ENCODE measurements at regions not wholly inside any gene's neighbourhood (a gene's known extent, or its start where the extent isn't known, plus 50 kb on each side); places are given as distances from the start of the nearest gene placed in this dataset.

DNA sequence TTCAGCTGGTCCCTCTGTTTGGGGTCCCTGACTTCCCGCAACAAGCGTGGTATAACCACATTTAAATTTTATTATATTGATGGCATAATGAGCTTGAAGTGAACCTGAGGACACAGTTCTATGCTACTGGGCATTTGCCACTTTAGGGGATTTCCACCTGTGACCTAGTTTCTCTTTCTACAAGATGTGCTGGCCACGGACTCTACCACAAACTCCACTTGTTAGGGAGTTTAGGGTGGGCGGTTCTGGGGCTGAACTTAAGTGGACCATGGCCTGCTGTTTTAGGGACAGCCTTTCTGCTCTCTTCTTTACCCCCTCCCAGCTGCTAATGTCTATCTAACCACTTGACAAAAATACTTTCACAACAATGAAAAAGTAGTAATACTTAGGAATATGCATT is 1199.1 kb downstream of the SI start:
- in situ Hi-C loops (cut with HindIII; ENCODE audit: low pct_unique_long_range_greater_than_20kb, low sequenced_read_pairs): no loop called here
- no peak for DNase-seq (ENCODE audit: low read depth)

DNA sequence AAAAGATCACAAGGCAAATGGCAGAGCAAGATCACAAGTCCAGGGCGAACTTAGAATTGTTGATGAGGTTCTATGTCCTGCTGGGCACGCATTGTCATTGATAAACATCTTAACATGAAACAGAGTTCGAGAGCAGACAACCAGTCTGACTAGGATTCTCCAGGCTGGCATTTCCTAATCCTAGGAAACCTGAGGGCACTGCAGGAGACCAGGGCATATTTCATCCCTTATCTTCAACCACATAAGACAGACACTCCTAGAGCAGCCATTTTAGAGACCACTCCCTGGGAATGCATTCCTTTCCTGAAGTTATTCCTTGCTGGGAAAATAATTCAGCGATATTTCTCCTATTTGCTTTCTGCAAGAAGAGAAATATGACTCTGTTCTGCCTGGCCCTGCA is 1199.9 kb downstream of the SI start:
- peak; percentile 21 for DNase-seq (ENCODE audit: low read depth)
- in situ Hi-C loops (cut with HindIII; ENCODE audit: low pct_unique_long_range_greater_than_20kb, low sequenced_read_pairs): no loop called here

DNA sequence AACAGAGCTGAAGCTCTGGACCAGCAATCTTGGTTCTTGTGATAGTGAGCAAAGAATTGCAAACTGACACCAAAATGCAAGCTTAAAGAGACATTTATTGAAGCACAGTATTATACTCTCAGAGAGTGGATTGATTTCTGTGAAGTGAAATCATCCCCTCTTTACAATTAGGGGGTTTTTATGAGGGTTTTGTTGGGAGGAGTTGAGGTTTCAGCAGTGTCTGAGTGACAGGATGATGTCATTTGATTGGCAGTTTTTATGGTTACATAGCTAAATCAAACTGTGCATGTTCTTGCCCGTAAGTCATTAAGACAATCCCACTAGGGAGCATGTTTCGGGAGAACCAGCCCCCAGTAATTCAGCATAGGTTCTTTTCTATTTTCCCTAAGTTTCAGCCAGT is 1200.5 kb downstream of the SI start:
- in situ Hi-C loops (cut with HindIII; ENCODE audit: low pct_unique_long_range_greater_than_20kb, low sequenced_read_pairs): no loop called here
- no peak for DNase-seq (ENCODE audit: low read depth)

DNA sequence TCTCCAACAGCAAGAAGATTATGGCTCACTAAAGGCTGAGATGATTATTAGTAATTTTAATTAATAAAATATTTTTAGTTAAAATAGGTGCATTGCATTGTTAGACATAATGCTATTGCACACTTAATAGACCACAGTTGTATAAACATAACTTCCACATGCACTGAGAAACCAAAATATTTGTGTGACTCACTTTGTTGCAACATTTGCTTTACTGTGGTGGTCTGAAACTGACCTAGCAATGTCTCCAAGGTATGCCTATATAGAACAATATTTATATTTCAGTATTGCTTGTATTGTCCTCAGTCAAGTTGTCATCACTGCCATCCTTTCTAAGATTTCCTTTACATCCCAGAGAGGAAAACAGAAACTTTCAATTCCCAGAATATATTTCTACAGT is 1215.2 kb downstream of the SI start:
- no peak for DNase-seq (ENCODE audit: low read depth)

DNA sequence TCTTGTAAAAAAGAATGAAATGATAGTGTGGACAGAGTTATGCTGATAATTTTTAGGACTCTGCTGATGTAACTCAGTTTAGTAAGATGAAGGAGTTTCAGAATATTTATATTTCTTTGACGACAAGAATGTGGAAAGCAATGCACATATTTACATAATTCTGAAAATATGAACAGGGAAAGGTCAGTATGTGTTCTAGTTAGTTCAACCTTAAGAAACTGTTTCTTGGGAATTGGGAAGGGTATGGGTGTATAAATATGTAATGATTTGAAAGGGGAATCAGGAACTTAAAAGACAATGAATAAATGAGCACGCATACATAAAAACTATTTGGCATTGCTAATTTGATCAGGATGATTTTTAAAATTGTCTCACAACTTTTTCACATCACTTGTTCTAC is 1226.1 kb downstream of the SI start:
- DNase-seq (ENCODE audit: low read depth): no peak
- in situ Hi-C loops (cut with HindIII; ENCODE audit: low pct_unique_long_range_greater_than_20kb, low sequenced_read_pairs): no loop called here

More for the DNA sequence above, 1215.2 kb downstream of the SI start:
- in situ Hi-C loops (cut with HindIII; ENCODE audit: low pct_unique_long_range_greater_than_20kb, low sequenced_read_pairs): no loop called here

DNA sequence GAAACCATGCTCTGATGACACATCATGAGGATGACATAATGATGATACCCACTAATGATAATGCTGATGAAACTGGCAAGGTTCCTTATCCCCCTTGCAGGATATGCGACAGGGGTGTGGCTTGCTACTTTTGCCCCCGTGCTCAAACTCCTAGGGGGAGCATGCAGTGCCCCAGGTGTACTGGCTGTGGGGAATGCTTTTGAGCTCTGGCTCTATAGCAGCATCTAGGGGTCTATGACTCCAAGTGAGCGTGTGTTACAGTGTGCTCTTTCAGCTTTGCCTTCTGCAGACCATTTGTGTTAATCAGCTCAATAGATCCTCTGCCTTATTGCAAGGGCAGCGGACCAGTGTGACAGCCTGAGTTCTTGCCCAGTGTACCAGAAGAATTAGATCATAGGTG is 1239.5 kb downstream of the SI start:
- DNase-seq (ENCODE audit: low read depth): no peak
- in situ Hi-C loops (cut with HindIII; ENCODE audit: low pct_unique_long_range_greater_than_20kb, low sequenced_read_pairs): no loop called here

DNA sequence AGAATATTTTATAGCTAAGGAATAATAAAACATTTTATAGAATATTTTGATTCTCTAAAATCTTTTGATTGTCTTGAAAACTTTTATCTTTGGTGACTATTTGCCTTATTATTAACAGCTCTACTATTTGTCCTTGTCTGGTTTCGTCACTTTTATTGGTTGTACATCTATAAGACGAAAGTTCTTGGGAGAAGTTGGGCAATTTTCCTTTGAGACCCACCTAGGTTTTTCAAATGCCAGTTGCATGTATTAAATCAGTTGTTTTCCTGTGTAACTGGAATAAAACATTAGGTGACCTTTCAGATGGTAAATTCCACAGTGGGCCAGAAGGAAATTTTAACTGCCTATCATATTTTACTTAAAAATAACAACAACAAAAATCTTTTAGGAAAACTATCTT is 1245.7 kb downstream of the SI start:
- no peak for DNase-seq (ENCODE audit: low read depth)
- in situ Hi-C loops (cut with HindIII; ENCODE audit: low pct_unique_long_range_greater_than_20kb, low sequenced_read_pairs): no loop called here

DNA sequence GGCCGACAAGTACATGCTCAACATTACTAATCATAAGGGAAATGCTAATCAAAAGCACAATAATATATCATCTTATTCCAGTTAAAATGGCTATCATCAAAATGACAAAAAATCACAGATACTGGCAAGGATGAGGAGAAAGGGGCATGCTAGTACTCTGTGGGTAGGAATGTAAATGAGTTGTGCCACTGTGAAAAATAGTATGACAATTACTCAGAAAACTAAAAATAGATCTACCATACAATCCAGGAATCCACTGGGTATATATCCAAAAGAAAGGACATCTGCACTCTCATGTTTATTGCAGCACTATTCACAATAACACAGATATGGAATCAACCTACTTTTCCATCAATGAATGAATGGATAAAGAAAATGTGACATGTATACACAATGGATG is 1256.5 kb downstream of the SI start:
- no peak for DNase-seq (ENCODE audit: low read depth)
- in situ Hi-C loops (cut with HindIII; ENCODE audit: low pct_unique_long_range_greater_than_20kb, low sequenced_read_pairs): no loop called here

DNA sequence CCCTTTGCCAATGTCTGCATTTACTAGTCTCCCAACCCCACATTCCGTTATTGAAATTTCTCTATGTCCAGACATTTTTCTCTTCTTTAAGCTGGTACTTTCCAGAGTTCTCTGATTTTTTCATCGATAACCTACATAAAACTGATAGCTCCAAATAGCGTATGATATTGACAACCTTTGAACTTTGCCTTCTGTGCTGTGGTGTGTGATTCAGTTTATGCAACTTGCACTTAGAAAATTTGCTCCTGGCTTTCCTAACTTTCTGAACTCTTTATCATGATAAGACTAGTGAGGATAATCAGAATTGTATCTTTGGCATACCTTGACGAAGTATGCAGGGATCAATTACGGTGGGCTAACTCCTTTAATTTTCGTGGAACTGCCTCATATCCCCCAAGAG is 1261.3 kb downstream of the SI start:
- in situ Hi-C loops (cut with HindIII; ENCODE audit: low pct_unique_long_range_greater_than_20kb, low sequenced_read_pairs): no loop called here
- no peak for DNase-seq (ENCODE audit: low read depth)

DNA sequence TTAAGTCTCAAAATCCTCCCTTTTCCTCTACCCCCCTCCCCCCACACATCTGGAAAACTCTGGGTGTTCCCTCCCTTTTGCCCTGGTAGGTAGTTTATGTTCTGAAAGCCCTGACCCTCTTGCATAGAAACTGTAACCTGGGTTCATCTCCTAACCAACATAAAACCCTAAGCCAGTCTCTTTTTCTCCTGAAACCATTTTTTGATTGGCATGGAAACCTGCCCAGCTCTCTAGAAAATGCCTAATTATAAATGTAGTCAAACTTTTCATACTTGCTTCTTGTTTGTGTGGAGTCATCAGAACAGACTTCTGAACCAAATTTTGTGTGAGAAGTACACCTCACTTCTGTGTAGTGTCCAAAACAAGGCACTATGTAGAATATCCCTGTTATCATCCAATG is 1264.4 kb downstream of the SI start:
- in situ Hi-C loops (cut with HindIII; ENCODE audit: low pct_unique_long_range_greater_than_20kb, low sequenced_read_pairs): no loop called here
- no peak for DNase-seq (ENCODE audit: low read depth)

DNA sequence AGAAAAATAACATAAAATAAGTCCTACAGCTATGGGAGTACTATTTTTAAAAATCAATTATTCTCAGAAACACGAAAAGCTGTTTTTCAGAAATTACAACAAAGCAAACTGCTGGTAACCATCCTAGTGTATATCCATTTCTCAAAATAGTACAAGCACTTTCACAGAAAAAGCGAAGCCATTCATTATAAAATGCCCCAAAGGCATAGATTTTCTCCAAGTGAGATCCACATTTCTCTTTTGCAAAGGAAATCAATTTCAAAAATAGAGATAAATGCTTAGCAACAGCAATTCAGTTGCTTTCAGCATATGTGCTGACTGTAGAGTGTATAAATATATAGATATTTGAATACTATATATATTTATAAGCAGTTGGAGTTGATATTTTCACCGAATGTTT is 1266.3 kb downstream of the SI start:
- DNase-seq (ENCODE audit: low read depth): no peak
- in situ Hi-C loops (cut with HindIII; ENCODE audit: low pct_unique_long_range_greater_than_20kb, low sequenced_read_pairs): no loop called here

DNA sequence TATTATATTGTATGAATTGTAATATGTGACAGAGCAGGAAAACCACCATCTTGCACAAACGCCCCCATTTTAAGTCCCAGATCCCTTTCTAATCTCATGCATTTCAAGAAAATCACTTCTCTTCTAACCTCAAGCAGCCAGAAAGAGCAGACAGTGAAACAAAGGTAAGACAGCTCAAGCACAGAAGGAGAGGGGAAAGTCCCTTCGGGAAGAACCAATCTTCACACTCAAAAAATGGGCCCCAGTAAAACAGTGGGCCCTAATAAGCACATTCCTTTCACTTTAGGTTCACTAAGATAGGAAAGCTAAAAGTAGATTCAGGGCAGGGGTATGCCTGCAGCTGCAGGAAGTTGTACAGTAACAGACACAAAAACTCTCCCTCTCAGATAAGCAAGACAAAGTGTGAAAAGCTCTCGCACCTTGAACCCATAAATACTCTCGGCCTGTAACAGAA is 1268.7 kb downstream of the SI start:
- in situ Hi-C loops (cut with HindIII; ENCODE audit: low pct_unique_long_range_greater_than_20kb, low sequenced_read_pairs): no loop called here
- no peak for DNase-seq (ENCODE audit: low read depth)

DNA sequence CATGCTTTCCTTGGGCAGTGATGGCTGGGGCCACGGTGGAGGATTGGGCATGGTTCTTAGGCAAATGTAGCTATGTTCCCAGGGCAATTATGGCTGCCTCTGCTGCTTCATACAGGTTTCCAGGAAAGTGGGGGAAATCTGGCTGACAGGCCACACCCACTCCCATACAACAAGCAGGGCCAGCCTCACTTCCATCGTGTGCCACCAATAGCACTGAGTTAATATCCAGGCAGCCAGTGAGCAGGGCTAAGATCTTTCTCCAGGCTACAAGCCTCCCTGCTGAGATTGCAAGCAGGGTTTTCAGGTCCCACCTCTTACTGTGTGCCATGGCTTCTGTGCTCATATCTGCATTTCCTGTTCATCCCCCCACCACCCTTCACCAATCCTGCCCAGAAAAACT is 1291.9 kb downstream of the SI start:
- DNase-seq (ENCODE audit: low read depth): no peak
- in situ Hi-C loops (cut with HindIII; ENCODE audit: low pct_unique_long_range_greater_than_20kb, low sequenced_read_pairs): no loop called here

DNA sequence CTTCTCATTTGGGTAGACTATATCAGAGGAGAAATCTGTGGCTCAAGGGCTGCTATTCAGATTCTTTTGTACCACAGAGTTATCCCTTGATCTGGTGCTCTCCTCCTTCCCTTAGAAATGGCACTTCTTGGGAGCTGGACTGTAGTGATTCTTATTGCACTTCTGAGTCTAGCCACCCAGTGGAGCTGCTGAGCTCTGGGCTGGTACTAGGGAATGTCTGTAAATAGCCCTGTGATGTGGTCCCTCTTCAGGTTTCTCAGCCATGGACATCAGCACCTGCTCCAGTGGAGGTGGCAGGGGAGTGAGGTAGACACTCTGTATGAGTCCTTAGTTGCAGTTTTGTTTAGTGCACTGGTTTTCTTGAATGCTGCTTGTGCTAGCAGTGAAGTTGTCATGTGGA is 1292.6 kb downstream of the SI start:
- no peak for DNase-seq (ENCODE audit: low read depth)

DNA sequence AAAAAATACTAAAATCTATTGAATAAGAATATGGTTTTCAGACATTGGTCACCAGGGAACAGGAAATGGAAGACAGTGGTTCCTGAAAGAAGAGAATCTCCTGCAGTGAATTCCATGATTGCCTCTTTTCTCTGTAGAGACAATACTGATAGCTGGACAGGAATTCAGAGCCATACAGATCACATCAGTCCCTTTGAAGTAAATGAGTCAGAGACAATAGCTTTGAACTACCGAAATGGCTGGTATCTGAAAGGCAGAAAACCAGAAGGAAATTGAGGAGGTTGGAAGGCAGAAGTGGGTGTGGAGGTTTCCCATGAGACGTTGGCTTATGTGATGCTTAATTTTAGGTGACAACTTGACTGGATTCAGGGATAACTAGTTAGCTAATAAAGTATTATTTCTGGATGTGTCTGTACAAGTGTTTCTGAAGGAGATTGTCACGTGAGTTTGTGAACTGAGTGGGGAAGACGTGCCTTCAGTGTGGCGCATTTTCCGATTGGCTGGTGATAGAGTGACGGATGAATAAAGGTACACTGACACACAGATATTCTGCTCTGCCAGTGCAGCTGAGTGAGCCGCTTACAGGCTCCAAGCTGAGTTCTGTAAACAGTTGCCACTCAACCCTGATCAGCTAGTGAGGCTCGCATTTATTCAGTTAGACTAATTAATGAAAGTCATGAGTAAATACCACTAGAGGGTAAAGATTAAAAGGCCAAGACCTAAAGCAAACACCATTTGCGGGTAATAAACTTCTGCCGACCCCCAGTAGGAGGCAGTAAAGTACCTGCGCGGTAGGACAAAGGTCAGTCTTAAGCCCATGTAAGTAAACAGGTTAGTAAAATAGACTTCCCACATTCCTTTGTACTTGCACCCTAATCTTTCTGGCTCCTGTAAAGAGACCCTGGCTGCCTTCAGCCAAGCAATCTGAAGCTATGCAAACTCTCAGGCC is 1298.6 kb downstream of the SI start:
- DNase-seq (ENCODE audit: low read depth): no peak
- in situ Hi-C loops (cut with HindIII; ENCODE audit: low pct_unique_long_range_greater_than_20kb, low sequenced_read_pairs): no loop called here

More for the DNA sequence above, 1292.6 kb downstream of the SI start:
- in situ Hi-C loops (cut with HindIII; ENCODE audit: low pct_unique_long_range_greater_than_20kb, low sequenced_read_pairs): no loop called here

DNA sequence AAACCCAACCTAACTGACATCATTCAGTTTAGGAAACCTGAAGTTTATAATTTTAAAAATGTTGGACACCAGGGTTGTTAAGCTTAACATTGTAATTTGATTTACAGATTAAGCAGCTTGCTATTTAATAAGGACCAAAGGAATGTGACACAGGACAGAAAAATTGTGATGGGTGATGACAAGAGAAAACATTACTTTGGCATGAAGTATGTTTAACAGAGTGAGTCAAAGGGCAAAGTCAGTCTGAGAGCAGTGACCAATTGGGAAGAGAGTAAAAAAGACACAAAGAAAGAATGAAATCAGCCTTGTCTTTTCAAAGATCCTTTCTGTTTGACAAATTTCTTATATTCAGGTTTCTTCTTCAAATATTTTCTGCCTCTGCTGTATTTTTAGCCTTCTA is 1301.6 kb downstream of the SI start:
- in situ Hi-C loops (cut with HindIII; ENCODE audit: low pct_unique_long_range_greater_than_20kb, low sequenced_read_pairs): no loop called here
- DNase-seq (ENCODE audit: low read depth): no peak

DNA sequence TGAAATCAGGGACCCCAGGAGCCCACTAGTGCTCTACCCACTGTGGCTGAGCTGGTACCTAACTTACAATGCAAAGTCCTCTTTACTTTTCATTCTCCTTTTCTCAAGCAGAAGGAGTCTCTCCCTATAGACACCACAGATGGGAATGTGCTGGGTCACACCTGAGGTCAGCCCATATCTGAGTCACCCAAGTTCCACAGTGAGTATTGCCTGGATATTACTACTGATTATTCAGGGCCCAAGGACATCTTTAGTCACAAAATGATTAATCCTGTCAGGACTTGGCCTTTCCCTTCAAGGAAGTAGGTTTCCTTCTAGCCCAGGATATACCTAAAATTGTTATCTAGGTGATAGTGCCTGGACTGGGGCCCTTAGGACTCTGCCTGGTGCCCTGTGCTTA is 1305.2 kb downstream of the SI start:
- in situ Hi-C loops (cut with HindIII; ENCODE audit: low pct_unique_long_range_greater_than_20kb, low sequenced_read_pairs): no loop called here
- DNase-seq (ENCODE audit: low read depth): peak; percentile 42

DNA sequence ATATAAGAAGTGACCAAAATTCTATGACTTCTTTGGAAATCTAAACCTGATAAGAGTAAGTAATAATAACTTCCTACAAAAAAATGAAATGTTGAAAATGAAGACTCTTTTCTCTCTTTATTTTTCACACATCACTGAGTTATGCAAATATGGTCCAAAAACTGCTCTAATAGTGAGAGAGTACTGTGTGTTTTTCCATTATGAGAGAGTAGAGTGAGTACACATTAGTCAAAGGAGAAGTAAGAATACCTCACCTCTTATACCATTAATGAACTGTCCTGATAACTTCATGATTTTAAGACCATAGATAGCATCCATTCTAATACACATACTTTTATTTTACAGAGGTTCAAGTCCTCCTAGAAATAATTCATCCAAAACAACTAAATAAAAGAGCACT is 1310.2 kb downstream of the SI start:
- in situ Hi-C loops (cut with HindIII; ENCODE audit: low pct_unique_long_range_greater_than_20kb, low sequenced_read_pairs): no loop called here
- no peak for DNase-seq (ENCODE audit: low read depth)

DNA sequence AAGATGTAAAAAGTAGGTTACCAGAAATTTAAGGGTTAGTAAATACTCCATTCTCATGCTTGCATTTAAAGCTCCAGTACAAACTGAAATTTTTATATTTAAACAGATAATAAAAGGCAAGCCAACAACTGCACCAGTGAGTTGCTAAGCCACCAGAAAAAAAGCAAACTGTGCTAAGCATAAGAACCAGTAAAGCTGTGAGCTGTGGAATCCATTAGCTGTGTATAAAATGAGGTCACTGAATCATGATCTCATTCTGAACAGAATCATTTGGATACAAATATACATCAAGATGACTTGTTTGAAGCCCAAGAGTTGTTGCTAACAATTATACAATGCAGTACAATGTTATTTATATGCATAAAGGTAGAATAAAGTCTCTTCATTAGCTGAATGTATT is 1312.2 kb downstream of the SI start:
- DNase-seq (ENCODE audit: low read depth): no peak
- in situ Hi-C loops (cut with HindIII; ENCODE audit: low pct_unique_long_range_greater_than_20kb, low sequenced_read_pairs): no loop called here

DNA sequence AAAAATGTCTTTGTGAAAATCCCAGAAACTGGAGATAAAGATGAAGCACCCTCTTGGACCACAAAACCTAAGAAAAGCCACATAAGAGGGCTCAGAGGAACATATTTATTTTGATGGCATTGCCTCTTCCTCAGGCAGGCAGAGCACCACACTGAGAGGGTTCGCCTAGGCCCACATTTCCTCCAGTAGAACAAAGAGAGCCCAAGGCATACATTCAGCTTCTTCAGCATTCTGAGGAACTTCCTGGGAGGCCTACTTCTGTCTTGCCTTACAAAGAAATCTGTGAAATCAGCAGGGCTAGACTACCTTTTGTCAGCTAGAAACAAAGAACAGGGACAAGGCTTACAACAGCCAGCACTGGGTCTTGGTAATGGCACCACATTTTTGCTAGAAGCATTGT is 1325.3 kb downstream of the SI start:
- no peak for DNase-seq (ENCODE audit: low read depth)
- in situ Hi-C loops (cut with HindIII; ENCODE audit: low pct_unique_long_range_greater_than_20kb, low sequenced_read_pairs): no loop called here

Measured in Caki2 (cell line).